ENCODE measurements at regions not wholly inside any gene's neighbourhood (a gene's known extent, or its start where the extent isn't known, plus 50 kb on each side); places are given as distances from the start of the nearest gene placed in this dataset.
A peak's percentile ranks its signal among the peaks of the same experiment; 100 is the strongest.

DNA sequence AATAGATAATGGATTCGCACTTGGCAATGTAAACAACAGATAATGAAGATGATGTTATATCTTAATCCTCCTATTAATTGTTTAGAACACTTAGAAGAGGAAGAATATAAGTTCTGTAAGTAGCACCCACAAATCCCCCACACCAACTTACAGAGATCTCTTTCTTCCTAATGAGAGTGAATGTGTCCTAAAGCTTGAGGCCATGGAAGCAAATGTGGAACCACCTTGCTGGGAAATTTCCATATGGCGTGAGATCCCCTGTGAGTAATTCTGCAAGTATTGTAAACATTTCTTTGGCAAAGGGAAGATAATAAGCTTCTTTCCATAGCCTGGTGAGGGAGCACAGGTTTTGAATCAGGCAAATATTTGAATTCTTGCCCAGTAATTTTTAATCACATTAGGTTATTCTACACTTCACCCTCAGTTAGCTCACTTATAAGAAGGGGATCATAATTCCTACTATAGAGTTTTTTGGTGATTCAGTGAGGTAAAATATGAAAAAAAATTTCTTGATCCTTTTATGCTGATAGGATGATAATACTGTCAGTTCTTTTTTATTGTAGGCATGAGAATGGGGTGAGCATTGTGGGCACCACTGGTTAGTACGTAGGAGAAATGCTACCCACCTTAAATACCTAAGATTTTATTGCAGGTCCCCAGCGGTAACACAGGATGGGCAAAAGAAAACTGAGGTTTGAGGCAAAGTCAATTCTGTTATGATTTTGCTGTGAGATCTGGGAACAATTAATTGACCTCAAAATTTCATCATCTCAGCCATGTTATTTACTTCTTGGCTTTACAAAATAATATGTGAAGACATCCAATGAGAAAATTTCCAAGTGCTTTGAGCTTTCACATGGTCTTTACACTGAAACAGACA lies 574.8 kb downstream of the PSAT1 start:
- Histone ChIP-seq H3K27ac (peak overlapping the region; percentile 63), H3K36me3 (replicated peaks) (no peaks in the 10 kb centered on the region), H3K27me3 (replicated peaks) (no peaks in the 10 kb centered on the region), H3K4me3 (ENCODE audit: low read depth, low read length) (no peak overlapping the region)
- DNase-seq: peak; percentile 80
- TF ChIP-seq CTCF (IDR thresholded peaks at IDR 0.05; ENCODE audit: low read depth, low read length, missing control alignments): no peak
- in situ Hi-C loops (cut with HindIII; ENCODE audit: low pct_ligation_motif_present, low sequenced_read_pairs): no loop called here

- Histone ChIP-seq H3K36me3 (replicated peaks) (no peaks in the 10 kb centered on the region), H3K4me3 (ENCODE audit: low read depth, low read length) (no peak overlapping the region), H3K27ac (no peak overlapping the region), H3K27me3 (replicated peaks) (no peaks in the 10 kb centered on the region)
- no peak for TF ChIP-seq CTCF (IDR thresholded peaks at IDR 0.05; ENCODE audit: low read depth, low read length, missing control alignments)
- in situ Hi-C loops (cut with HindIII; ENCODE audit: low pct_ligation_motif_present, low sequenced_read_pairs): no loop called here
- no peak for DNase-seq
Observed at GRCh38 chr9:78874061-78874460, 577.1 kb downstream of the PSAT1 start.

GRCh38 chr9:78879324-78880100 lies 582.6 kb downstream of the PSAT1 start:
- no peak overlapping the region for H3K4me3 ChIP-seq (ENCODE audit: low read depth, low read length)
- TF ChIP-seq CTCF (IDR thresholded peaks at IDR 0.05; ENCODE audit: low read depth, low read length, missing control alignments): no peak
- H3K27ac ChIP-seq: no peak overlapping the region
- no peaks in the 10 kb centered on the region for H3K27me3 ChIP-seq (replicated peaks)
- DNase-seq: no peak
- no peaks in the 10 kb centered on the region for H3K36me3 ChIP-seq (replicated peaks)
- in situ Hi-C loops (cut with HindIII; ENCODE audit: low pct_ligation_motif_present, low sequenced_read_pairs): no loop called here

DNA sequence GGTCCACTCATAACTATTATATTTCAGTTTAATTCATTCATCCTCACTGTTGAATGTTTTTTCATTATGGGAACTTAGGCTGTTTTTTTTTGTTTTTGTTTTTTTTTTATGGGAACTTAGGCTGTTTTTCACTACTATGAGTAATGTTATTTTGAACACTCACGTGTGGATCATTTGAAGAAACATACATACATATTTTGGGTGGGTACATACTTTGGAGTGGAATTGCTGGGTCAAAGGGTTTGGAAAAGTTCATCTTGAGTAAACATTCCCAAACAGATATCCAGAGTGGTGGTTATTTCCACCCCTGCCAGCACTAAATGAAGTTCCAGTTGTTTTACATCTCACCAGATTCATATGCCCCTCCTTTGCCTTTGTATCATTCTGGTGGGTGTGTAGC lies 584.4 kb downstream of the PSAT1 start:
- H3K27me3 ChIP-seq (replicated peaks): no peaks in the 10 kb centered on the region
- in situ Hi-C loops (cut with HindIII; ENCODE audit: low pct_ligation_motif_present, low sequenced_read_pairs): no loop called here

GRCh38 chr9:78882481-78882880 lies 585.6 kb downstream of the PSAT1 start:
- Histone ChIP-seq H3K4me3 (ENCODE audit: low read depth, low read length) (no peak overlapping the region), H3K27ac (no peak overlapping the region), H3K36me3 (replicated peaks) (no peaks in the 10 kb centered on the region), H3K27me3 (replicated peaks) (no peaks in the 10 kb centered on the region)
- TF ChIP-seq CTCF (IDR thresholded peaks at IDR 0.05; ENCODE audit: low read depth, low read length, missing control alignments): no peak
- in situ Hi-C loops (cut with HindIII; ENCODE audit: low pct_ligation_motif_present, low sequenced_read_pairs): no loop called here
- no peak for DNase-seq

More for the DNA sequence above, 584.4 kb downstream of the PSAT1 start:
- no peak for TF ChIP-seq CTCF (IDR thresholded peaks at IDR 0.05; ENCODE audit: low read depth, low read length, missing control alignments)
- Histone ChIP-seq H3K27ac (no peak overlapping the region), H3K4me3 (ENCODE audit: low read depth, low read length) (no peak overlapping the region), H3K36me3 (replicated peaks) (no peaks in the 10 kb centered on the region)
- no peak for DNase-seq
